AG04450 (cell line): ENCODE measurements at regions not wholly inside any gene's neighbourhood (a gene's known extent, or its start where the extent isn't known, plus 50 kb on each side); places are given as distances from the start of the nearest gene placed in this dataset.

ENCODE experiments used
- CTCF ChIA-PET: fragments of 300-600, 350-600 bp; formaldehyde crosslinking; extraction: SDS; loops from one replicate; lab custom pipeline; 2022; ENCODE audit warnings: antibody characterized with exemption, inconsistent platforms; lab: Charles Lee
- POLR2A ChIA-PET: fragments of 350-600 bp; formaldehyde crosslinking; extraction: SDS; loops from one replicate; lab custom pipeline; 2021; ENCODE audit warnings: antibody characterized with exemption, inconsistent platforms; lab: Yijun Ruan, JAX
- DNase-seq: peaks from one replicate; pipeline ENCODE4 v3.0.0-alpha.2; 2011; ENCODE audit warnings: low read depth, low spot score
- H3K27ac ChIP-seq: one replicate; pipeline ENCODE4 v1.5.1; 2012; ENCODE audit warnings: low read depth, low read length, control low read depth
- H3K27me3 ChIP-seq: one replicate; pipeline ENCODE4 v1.6.0; 2012; ENCODE audit warnings: low read length; ENCODE audit not compliant: control insufficient read depth, insufficient read depth
- H3K4me3 ChIP-seq: 2 replicates; pipeline ENCODE4 v1.5.1; 2011; ENCODE audit warnings: mild to moderate bottlenecking, low read depth, low read length, control low read depth
- H3K9me3 ChIP-seq: 2 replicates; pipeline ENCODE4 v1.5.1; 2012; ENCODE audit warnings: low read length; ENCODE audit not compliant: control insufficient read depth, insufficient read depth
- TF ChIP-seq, protein P1 (sequence below): IDR thresholded peaks from 2 replicates; pipeline ENCODE4 v1.5.1; 2011; ENCODE audit warnings: low read depth, low read length, control low read depth, inconsistent platforms

DNA sequence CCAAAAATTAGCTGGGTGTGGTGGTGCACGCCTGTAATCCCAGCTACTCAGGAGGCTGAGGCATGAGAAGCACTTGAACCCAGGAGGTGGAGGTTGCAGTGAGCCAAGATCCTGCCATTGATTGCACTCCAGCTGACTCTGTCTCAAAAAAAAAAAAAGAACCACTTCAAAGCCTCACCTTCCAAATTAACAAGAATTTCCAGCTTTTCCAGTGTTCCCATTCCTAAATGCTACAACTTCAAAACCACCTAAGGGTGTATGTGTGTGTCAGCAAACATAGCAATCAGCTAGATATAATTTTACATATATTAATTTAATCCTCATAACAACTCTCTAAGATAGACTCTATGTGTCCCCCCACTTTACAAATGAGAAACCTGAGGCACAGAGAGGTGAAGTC is 512.5 kb upstream of the PROK2 start:
- ChIA-PET POLR2A (no interaction called here), CTCF (interaction anchor here (0.5 kb wide), 1 partner anchor 118 kb away, joined by 4 read pairs; no protein-coding TSS in a partner anchor)
- TF ChIP-seq, protein P1, sequence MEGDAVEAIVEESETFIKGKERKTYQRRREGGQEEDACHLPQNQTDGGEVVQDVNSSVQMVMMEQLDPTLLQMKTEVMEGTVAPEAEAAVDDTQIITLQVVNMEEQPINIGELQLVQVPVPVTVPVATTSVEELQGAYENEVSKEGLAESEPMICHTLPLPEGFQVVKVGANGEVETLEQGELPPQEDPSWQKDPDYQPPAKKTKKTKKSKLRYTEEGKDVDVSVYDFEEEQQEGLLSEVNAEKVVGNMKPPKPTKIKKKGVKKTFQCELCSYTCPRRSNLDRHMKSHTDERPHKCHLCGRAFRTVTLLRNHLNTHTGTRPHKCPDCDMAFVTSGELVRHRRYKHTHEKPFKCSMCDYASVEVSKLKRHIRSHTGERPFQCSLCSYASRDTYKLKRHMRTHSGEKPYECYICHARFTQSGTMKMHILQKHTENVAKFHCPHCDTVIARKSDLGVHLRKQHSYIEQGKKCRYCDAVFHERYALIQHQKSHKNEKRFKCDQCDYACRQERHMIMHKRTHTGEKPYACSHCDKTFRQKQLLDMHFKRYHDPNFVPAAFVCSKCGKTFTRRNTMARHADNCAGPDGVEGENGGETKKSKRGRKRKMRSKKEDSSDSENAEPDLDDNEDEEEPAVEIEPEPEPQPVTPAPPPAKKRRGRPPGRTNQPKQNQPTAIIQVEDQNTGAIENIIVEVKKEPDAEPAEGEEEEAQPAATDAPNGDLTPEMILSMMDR: no peak
- no peak for DNase-seq
- H3K27ac ChIP-seq: no peak overlapping the region
- H3K9me3 ChIP-seq: peaks cover 3% of the 10 kb centered on the region; the same call in 1 of the 2 replicates
- H3K4me3 ChIP-seq: no peak overlapping the region
- H3K27me3 ChIP-seq: peaks cover 6% of the 10 kb centered on the region

DNA sequence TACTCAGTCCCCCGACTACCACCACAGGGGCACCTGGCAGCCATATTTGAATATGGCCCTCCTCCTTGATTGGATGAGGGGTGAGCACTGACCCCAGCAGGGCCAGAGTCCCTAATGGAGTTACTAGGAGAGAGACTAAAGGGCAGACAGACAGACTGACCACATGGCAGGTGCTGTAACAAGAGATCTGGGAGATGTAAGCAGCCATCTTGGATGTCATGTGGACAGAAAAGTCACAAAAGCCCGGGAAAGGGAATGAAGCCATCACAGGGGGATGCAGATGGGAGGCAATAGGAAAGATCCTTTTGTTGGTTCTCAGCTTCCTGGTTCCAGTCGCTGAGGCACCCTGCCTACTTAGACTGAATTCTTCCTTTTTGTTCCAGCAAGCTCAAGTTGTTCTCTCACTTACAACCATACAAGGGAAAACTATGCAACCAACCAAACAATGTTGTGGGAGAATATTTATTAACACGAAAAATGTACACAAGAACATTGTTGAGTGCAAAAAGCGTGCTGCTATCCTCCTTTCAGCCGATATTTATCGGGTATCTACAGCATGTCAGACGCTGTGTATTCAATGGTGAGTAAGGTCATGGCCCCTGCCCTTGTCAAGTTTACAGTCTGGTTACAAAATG is 511.6 kb upstream of the PROK2 start:
- Histone ChIP-seq H3K9me3 (peaks cover 3% of the 10 kb centered on the region; the same call in 1 of the 2 replicates), H3K27ac (no peak overlapping the region), H3K27me3 (peaks cover 8% of the 10 kb centered on the region), H3K4me3 (no peak overlapping the region)
- DNase-seq: no peak
- TF ChIP-seq, protein P1: no peak
- POLR2A ChIA-PET: no interaction called here
- CTCF ChIA-PET: no interaction called here

DNA sequence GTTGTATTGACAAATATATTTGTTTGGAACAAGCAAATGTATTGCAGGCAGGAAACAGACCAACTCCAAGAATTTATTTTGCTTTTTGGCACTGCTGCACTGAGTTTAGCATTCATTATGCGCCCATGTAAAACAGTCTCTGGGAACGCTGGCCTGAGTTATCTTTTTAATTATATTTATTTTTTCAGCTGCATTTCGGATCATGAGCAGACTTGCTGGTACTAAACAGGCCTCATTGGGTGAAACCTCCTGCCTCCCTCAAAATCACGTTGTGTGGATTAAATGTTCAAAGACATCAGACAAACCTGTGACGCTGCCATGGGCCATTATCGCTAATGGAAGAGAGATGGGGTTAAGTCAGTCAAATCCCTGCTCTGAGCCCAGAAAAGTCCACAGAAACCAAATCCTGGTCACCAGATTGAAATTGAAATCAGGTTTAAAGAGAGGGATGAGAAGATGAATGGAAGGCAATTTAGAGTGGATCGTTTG is 511.1 kb upstream of the PROK2 start:
- POLR2A ChIA-PET: no interaction called here
- CTCF ChIA-PET: interaction anchor here (1.5 kb wide), 1 partner anchor 526 kb away, joined by 7 read pairs; no protein-coding TSS in a partner anchor
- Histone ChIP-seq H3K27ac (no peak overlapping the region), H3K4me3 (no peak overlapping the region), H3K27me3 (peaks cover 11% of the 10 kb centered on the region), H3K9me3 (peaks cover 3% of the 10 kb centered on the region; the same call in 1 of the 2 replicates)
- DNase-seq: no peak
- TF ChIP-seq, protein P1: no peak

DNA sequence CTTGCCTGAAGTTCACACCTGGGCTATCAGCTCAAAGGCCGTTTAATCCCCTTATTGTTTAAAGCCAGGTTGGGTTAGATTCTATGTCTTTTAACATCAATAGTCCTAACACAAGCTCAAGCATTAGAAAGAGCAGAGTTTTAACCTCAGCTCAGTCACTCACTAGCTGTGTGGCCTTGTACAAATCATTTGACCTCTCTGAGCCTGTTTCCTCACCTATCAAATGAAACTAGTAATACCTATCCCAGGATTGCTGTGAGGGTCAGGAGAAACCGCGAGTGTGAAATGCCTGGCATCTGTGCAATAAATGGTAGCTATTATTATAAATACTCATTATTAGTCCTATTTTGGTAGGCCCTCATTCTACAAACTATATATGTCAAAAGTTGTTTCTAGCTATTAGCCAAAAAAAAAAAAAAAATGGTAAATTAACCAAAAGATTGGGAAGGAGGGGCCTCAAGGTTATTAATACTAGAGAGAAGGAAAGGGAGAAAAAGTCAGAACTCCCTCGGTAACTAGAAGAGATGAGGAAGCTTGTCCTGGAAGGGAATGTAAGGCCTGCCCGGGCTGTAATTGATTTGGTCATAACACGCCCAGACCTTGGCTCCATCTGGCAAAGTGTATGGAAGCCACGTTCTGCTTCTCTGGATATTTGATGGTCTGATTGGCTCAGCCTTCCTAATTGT is 510.5 kb upstream of the PROK2 start:
- ChIA-PET CTCF (interaction anchor here (0.6 to 1.5 kb wide), 3 partner anchors 16 to 527 kb away, joined by 4 to 7 read pairs (median 5); no protein-coding TSS in a partner anchor), POLR2A (no interaction called here)
- peaks cover 3% of the 10 kb centered on the region; the same call in 1 of the 2 replicates for H3K9me3 ChIP-seq
- no peak for DNase-seq
- H3K27me3 ChIP-seq: peaks cover 12% of the 10 kb centered on the region
- H3K4me3 ChIP-seq: no peak overlapping the region
- TF ChIP-seq, protein P1: no peak
- no peak overlapping the region for H3K27ac ChIP-seq
